ENCODE measurements at regions not wholly inside any gene's neighbourhood (a gene's known extent, or its start where the extent isn't known, plus 50 kb on each side); places are given as distances from the start of the nearest gene placed in this dataset.

DNA sequence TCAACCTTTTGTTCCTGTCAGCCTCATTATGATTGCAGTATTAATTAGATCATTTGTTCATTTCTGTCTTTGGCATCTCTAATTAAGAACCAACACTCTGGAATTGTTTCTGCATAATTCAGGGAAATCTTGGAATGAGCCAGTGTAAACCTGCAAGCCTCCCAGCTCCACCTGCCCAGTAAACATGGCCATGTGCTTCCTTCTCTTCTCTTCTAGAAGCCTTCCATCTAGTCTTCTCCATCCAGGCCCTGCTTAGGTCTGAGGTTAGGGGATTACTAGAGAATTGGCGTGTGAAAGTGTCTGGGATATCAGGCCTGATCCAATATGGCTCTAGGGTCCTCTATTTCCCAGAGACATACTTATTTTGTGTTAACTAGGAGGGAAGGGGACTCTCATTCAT lies 528.0 kb downstream of the AACS start:
- no peak for FAIRE-seq

DNA sequence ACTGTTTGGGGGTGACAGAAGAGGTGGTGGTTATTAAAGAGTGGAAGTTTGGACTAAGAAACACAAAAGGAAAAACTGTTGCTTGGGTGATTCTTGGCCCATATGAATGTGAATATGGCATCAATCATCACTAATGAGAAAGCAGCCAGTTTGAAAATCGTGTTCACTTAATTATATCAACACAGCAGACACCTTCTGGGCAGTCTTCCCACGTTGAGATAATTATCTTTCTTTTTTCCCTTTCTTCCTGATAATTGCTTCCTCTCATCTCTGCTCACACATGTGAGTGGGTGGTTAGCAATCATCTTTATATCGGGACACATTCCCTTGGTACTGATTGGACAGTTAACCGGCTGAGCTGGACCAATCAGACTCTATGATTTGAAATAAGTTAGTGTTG lies 539.7 kb downstream of the AACS start:
- FAIRE-seq, result no peak

DNA sequence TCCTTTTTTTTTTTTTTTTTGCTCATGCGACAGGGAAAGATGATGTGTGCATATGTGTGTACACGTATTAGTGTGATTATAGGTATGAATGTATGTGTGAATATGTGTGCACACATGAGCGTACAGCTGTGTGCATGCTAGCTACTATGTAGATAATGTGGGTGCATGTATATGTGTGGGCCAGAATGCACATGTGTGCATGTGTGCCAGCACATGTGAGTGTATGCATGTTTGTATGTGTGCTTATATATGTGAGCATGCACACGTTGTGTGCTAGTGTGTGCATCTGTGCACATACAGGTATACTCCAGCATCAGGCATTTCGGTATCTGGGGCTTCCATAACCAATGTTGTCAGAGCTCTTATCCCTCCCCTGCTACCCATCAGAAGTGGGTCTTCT lies 541.1 kb downstream of the AACS start:
- FAIRE-seq, result no peak

DNA sequence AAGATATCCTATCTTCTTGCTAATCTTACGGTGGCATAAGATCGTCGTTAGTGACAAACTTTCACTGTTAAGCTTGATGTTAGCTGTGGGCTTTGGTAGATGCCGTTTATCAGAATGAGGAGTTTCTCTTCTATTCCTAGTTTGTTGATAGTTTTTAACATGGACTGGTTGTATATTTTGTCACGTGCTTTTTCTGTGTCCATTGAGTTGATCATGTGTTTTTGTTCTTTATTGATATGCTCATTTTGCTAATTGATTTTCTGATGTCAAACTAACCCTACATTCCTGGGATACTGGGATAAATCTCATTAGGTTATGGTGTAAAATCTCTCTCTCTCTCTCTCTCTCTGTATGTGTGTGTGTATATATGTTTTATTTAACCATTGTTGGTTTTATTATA lies 545.1 kb downstream of the AACS start:
- no peak for FAIRE-seq

DNA sequence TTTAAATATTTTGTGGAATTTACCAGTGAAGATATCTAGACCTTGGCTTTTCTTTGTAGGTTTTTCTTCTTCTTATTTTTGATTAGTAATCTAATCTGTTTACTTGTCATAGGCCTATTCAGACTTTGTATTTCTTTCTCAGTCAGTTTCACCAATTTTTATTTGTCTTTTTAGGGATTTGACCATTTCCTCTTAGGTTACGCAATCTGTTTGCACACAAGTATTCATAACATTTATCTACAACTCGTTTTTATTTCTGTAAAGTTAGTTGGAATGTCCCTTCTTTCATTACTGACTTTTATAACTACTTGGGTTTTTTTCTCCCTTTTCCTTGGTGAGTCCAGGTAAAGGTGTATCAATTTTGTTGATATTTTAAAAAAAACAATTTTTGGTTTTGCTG lies 545.7 kb downstream of the AACS start:
- FAIRE-seq, result no peak

DNA sequence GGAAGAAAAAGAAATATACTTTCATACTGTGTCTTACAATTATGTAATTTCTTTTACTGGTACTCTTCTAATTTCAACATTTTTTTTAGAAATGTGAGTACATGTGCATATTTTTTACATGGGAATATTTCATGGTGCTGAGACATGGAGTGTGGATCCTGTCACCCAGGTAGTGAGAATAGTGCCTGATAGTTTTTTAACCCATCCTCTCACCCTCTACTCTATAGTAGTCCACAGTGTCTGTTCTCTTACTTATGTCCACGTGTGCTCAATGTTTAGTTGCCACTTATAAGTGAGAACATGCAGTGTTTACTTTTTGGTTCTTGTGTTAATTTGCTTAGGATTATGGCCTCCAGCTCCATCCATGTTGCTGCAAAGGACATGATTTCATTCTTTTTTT lies 548.8 kb downstream of the AACS start:
- FAIRE-seq, result no peak

DNA sequence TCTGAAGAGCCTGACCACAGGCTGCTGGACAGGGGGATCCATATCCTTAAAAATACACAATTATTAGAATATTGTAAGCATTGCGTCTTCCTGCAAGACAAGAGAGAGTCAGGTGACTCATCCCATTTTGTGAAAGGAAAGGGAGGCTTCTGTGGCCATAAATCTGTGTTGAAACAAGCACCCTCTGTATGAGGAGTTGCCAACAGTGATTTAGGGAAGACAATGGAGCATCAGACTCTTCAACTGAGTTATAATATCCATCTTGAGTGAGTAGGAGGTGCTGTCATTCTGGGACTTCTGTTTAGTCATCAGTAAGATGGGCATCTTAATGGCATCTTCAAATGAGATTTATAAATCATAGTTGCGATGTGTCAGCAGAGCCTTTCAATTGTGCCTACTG lies 554.5 kb downstream of the AACS start:
- FAIRE-seq, result no peak

DNA sequence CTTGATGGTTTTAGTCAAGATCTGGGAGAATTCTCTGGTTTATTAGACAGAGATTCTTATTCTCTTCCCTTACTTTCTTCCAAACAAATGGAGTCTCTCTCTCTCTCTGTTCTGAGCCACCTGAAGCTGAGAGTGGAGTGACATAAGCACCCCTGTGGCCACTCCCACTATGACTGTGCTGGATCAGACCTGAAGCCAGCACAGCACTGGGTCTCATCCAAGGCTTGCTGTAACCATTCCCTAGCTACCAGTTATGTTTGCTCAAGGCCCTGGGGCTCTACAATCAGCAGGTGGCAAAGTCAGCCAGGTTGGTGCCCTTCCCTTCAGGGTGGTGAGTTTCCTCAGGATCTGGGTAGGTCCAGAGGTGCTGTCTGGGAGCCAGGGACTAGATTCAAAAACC lies 568.5 kb downstream of the AACS start:
- FAIRE-seq, result no peak

DNA sequence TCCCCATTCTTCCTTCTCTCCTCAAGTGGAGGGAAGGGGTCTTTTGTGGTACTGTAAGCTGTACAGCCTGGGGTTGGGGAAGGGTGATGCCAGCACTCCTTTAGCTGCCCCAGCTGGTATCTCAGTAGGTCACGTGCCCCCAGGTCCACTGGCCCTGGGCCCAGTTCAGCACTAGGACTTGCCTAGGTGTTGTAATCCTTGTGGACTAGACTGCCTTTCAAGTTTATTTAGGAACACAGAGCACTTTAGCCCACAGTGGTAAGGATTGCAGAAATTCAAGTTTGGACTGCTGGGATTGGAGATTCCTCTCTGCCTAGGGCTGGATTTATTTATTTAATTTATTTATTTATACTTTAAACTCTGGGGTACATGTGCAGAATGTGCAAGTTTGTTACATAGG lies 569.6 kb downstream of the AACS start:
- no peak for FAIRE-seq

DNA sequence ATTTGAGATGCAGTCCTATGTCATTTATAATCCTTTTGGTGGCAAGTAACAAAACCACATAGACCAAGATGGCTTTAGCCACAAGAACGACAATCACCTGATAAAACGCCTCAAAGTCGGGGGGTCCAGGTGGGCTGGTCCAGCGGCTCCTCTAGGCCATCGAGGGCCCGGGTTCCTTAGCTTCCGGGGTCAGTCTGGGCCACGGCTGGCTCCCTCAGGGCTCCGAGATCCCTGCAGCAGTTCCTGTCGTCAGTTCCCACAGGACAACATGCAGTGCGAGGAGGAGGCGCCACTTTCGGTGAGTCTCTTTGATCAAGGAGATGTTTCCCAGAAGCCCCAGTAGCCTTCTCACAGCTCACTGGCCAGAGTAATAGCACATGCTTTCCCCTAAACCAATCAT lies 574.6 kb downstream of the AACS start:
- FAIRE-seq, result no peak

DNA sequence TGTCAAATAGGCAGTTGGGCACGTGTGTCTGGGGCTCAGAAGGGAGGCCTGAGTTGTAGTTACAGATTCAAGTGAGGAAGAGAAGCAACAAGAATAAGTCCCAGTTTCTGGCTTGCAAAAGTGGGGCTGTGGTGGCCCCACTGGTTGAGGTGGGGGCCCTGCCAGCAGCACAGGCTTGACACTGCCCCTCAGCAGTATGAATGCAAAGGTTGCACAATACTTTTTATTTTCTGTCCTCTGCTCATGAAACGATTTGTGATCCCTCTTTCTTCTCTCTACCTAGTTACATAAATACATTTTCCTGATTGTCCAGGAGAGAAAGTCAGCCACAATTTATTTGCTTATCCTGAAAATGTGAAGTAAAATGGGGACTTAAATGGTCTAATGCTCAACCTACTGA lies 577.8 kb downstream of the AACS start:
- no peak for FAIRE-seq

DNA sequence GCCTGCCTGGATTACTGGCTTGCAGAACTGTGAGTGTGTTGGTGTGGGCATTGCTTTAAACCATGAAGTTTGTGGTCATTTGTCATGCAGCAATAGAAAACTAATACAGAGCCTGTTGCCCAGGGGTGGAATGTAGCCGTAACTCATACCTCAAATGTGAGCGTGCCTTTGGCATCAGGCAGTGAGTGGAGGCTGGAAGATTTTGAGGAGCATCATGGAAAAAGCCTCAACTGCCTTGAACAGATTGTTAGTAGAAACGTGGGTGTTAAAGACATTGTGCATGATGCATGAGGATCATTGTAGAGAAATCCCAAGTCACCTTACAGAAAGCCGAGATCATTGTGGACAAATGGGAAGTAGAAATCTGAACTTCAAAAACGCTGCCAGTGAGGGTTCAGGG lies 580.5 kb downstream of the AACS start:
- FAIRE-seq, result no peak

DNA sequence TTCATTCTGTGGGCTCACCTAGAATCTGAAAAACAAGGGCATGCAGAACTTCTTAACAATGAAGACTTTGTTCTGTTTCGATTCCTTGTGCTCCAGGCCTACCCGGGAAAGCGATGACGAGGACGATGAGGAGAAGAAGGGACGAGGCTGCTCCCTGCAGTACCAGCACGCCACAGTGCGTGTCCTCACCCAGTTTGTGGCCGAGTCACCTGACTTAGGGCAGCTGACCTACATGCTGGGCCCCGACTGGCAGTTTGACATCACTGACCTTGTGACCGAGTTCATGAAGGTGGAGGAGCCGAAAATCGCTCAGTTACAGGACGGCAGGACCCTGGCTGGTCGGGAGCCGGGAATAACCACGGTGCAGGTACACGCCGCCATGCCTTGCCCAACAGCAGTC lies 585.4 kb downstream of the AACS start:
- FAIRE-seq, result no peak

DNA sequence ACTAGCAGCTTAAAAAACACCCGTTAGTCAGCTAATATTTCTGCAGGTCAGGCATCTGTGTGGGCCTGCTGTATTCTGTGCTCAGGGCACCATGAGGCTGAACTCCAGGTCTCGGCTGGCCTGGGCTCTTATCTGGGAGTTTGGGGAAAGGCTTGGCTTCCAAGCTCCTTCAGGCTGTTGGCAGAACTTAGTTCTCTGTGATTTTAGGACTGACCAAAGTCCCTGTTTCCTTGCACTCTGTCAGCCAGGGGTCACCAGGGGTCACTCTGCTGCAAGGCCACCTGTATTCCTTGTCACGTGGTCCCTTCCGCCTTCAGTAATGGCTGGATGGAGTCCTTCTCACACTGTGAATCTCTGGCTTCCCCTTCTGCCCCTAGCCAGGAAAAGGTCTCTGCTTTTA lies 586.4 kb downstream of the AACS start:
- no peak for FAIRE-seq

DNA sequence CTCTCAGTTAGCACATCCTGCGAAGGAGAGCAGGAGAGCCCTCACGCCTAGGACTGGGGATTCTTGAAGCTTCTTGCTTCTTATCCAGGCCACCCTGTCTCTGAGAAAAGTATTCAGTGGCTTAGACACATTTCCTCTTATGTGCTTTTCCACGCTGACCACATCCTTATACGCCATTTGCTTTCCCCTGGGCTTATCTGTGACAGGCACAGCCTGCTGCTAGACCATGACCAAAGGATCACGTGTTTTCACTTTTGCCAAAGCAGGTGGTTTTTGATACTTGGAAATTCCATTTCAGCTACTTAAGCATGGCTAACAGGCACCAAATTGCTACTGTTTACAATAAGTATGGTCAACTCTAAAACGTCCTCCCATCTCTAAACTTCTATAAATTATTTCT lies 587.4 kb downstream of the AACS start:
- no peak for FAIRE-seq

DNA sequence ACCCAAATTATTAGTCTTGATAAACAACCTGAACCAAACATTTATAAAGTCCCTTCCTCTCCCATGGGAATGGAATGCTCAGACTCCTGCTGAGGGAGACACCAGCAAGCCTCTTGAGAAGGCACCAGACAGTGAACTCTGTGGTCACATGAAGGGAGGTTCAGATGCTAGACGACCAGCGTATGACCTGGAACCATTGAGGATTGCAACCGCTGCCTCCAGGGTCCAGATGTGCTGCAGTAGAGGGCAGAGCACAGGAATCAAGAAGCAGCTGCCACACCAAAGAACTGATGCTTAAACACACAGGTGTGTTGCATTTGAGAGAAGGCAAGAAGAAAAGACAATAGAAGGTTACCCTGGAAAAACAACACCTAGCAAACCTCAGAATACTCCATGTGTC lies 592.4 kb downstream of the AACS start:
- FAIRE-seq, result no peak

DNA sequence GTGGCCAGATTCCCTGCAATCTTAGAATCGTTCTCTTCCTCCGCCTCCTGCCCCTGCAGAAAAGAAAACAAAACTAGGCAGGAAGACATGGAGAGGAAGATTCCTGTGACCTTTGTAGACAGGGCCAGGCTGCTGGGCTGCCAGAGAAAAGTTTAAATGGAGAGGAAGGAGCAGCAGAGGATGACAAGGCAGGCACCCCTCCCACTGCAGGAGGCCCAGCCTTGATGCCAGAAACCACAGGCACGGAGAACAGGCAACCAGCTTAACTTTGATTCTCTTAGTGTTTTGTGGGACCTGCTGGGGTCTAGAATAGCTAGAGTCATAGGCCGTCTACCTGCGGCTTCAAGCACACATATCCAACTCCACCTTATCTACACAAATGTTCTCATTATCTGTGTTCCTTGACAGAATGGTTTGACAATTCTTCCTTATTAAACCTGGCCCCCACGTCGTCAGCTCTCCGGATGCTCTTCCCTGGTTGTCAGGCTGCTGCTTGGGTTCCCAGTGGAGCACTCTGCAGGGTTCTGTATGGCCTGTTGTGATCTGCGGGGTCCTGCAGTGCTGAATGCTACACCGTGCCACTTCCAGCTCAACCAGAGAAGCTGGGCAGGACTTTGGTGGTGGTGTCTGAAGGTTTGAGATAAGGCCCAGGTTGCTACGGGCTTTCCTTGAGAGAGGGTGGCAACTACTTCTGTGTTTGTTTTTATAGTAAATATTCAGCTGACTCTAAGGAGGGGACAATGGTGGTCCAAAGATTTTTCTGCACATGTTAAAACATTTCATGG lies 609.5 kb downstream of the AACS start:
- no peak for FAIRE-seq

DNA sequence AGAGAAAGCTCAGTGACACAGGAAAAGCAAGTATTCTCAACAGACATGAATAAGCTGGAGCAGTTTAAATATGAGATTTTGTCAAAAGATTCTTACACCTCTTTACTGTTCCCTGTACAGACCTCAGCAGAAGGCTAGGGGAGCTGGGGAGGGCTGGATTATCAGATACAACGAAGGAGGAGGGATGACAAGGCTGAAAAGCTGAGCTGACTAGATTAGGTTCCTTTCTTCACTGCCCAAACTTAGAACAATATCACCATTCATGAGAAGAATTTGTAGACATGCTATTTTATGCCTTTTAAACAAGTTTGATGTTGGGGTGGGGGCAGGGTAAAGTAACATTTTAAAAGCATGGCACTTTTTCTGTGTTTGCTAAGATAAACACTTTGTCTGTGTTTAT lies 611.1 kb downstream of the AACS start:
- FAIRE-seq, result no peak

DNA sequence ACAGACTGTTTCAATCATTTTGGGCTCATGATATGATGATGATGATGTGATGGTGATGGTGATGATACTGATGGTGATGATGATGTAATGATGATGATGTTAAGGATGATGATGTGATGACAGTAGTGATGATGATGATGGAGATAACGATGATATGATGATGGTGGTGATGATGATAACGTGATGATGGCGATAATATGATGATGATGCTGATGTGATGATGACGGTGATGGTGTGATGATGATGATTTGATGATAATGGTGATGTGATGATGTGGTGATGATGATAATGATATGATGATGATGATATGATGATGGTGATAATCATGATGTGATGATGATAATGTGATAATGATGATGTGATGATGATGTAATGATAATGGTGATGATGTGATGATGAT lies 612.6 kb downstream of the AACS start:
- FAIRE-seq, result no peak

DNA sequence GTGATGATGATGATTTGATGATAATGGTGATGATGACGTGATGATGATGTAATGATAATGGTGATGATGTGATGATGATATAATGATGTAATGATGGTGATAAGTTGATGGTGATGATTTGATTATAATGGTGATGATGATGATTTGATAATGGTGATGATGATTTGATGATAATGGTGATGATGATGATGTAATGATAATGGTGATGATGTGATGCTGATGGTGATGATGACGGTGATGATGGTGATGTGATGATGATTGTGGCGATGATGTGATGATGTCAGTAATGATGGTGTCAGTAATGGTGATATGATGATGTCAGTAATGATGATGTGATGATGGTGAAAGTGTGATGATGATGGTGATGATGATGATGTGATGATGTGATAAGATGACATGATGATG lies 613.4 kb downstream of the AACS start:
- no peak for FAIRE-seq

DNA sequence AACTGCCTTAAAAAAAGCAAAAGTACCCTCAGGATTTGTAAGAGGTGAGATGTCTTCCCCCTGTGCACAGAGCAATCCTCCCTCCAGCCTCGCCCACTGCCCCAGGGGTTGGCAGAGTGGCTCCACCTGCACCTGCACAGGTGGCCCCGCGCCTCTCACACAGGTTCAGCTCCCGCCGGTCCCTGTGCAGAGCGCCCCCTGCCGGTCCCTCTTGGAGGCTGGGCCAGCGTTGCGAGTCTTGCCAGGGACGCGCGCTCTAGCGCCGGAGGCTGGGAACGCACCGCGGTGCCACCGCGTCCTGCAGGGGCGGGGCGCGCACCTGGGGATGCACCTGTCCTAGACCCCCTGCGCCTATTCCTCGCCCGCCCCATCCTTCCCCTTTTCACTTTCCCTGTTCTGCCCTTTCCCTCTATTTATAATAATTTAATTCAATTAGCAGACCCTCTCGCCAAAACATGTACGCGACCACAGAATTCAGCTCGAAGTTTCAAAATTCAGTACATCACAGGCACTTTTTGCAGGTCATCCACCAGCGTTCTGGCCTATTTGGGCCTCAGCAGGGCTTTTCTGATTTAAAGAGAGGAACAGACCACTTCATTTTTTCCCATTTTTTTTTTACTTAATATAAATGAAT lies 618.6 kb downstream of the AACS start:
- no peak for FAIRE-seq

DNA sequence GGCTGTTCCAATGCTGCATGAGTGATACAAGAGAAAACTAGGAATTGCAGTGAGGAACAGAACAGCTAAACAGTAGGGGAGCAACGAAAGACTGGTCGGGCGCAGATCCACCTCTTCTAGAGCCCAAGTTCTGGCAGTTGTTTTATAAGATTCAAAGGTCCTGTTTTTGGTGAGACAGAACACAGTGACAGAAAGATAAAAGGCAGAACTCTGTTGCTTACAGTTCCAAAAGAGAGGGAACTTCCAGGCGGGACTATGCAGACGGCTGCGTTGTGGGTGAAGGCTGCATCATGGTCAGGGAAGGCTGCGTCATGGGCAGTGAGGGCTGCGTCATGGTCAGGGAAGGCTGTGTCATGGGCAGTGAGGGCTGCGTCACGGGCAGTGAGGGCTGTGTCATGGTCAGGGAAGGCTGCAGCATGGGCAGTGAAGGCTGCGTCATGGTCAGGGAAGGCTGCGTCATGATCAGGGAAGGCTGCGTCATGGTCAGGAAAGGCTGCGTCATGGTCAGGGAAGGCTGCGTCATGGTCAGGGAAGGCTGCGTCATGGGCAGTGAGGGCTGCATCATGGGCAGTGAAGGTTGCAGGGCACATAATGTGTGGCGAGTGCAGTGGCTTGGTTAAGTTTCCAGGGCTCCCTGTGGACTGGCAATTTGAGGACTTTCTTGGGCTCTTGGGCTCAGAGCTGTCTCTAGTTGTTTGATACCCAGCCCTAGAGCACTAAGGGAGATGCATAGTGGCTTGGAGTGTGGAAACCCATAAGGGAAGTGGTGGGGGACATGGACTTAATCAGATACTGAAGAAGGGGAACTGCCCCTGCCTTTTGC lies 619.9 kb downstream of the AACS start:
- no peak for FAIRE-seq

DNA sequence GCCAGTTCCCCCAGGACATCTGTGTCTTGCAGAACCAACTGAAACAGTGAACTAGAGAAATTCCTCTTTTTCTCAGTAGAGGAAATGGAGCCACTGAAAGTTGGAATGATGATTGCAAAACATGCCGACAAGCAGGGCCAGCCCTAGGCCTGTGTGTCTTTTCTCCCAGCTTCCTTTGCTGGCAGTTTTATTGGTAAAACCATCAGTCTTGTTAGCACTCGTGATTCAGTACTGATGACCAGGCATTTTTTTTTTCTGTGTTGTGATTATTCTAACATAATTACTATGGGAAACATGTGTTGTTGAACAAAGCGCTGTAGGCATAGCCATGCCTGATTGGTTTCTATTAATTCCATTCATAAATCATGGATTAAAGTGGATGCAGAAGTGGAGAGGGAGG lies 620.7 kb downstream of the AACS start:
- no peak for FAIRE-seq

DNA sequence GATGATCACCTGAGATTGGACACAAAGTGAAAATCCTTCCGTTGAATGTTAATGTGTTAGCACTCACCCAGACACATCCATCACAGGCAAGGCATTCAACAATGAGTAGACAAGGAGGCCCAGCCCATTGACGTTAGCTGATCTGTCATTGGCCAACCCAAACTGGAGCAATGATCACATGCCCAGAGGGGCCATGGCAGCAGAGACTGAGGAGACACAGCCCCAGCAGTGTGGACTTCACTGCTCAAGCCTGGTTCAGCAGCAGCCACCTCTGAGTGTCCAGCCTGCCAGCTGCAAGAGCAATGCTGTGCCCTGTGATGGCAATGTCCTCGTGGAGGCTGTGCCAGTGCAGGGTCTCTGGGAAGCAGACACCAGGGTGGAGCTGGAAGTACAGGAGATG lies 622.2 kb downstream of the AACS start:
- no peak for FAIRE-seq

Measured in colon (tissue), 2 donors.